Naive thymus-derived CD8-positive, alpha-beta T cell (primary cell): ENCODE measurements at regions not wholly inside any gene's neighbourhood (a gene's known extent, or its start where the extent isn't known, plus 50 kb on each side); places are given as distances from the start of the nearest gene placed in this dataset.

Experiments used
- ATAC-seq, 2 donors: fragments of 150-1000 bp; cut with Tn5 transposase in 1 of 2; sonication (Bioruptor Pico), chemical (Tn5 transposase) in 1 of 2; 1 replicate in 1 of 2; 2 replicates in 1 of 2; pipeline ENCODE4 v1.10.0; 2021; ENCODE audit warnings: mild to moderate bottlenecking in 2 of 2, moderate library complexity in 2 of 2
- POLR2A ChIA-PET: fragments of 350-600 bp; sonication (Branson Sonifier 250); formaldehyde crosslinking; loops from one replicate; lab custom pipeline; 2021; ENCODE audit warnings: antibody characterized with exemption; lab: Charles Lee
- DNase-seq, 10 donors: peaks; one replicate each; pipeline versions ENCODE4 v3.0.0 to v3.0.0-alpha.2; 2020 to 2022
- H3K27ac Mint-ChIP-seq, 10 donors: one replicate each; pipeline ENCODE4 v1.8.0; 2020 to 2022; ENCODE audit warnings: mild to moderate bottlenecking in 10 of 10, mixed read lengths in 10 of 10, moderate library complexity in 4 of 10, inconsistent platforms in 1 of 10
- H3K27me3 Mint-ChIP-seq, 5 donors: one replicate each; pipeline ENCODE4 v1.8.0; 2021 to 2022; ENCODE audit warnings: mixed read lengths in 5 of 5
- H3K36me3 Mint-ChIP-seq, 3 donors: one replicate each; pipeline ENCODE4 v1.8.0; 2020 to 2022; ENCODE audit warnings: mixed read lengths in 3 of 3, mild to moderate bottlenecking in 2 of 3, inconsistent platforms in 1 of 3
- H3K4me1 Mint-ChIP-seq, 4 donors: one replicate each; pipeline ENCODE4 v1.8.0; 2021 to 2022; ENCODE audit warnings: mixed read lengths in 4 of 4
- H3K4me3 Mint-ChIP-seq, 10 donors: one replicate each; pipeline ENCODE4 v1.8.0; 2020 to 2022; ENCODE audit warnings: mild to moderate bottlenecking in 10 of 10, mixed read lengths in 10 of 10, moderate library complexity in 6 of 10, inconsistent platforms in 1 of 10
- H3K9me3 Mint-ChIP-seq, 9 donors: one replicate each; pipeline ENCODE4 v1.8.0; 2020 to 2022; ENCODE audit warnings: mixed read lengths in 9 of 9, mild to moderate bottlenecking in 3 of 9, inconsistent platforms in 1 of 9, moderate library complexity in 1 of 9

GRCh38 chr1:221416723-221417122 lies 325.2 kb downstream of the DUSP10 start:
- Mint-ChIP-seq H3K9me3 (peaks cover 0 to 2% (median 0%) of the 10 kb centered on the region in 9 donors), H3K36me3 (no peaks in the 10 kb centered on the region), H3K27me3 (peaks cover 11 to 22% (median 15%) of the 10 kb centered on the region in 5 donors), H3K4me3 (no peak overlapping the region), H3K27ac (no peak overlapping the region), H3K4me1 (no peaks in the 10 kb centered on the region)
- no peak for ATAC-seq
- POLR2A ChIA-PET = no interaction called here
- no peak for DNase-seq

GRCh38 chr1:221418346-221418745 lies 323.5 kb downstream of the DUSP10 start:
- H3K36me3 Mint-ChIP-seq = no peaks in the 10 kb centered on the region
- H3K27ac Mint-ChIP-seq = no peak overlapping the region
- no peak overlapping the region for H3K4me3 Mint-ChIP-seq
- POLR2A ChIA-PET = no interaction called here
- no peaks in the 10 kb centered on the region for H3K4me1 Mint-ChIP-seq
- ATAC-seq (no peak), DNase-seq (no peak)
- H3K27me3 Mint-ChIP-seq = peaks cover 11 to 22% (median 15%) of the 10 kb centered on the region in 5 donors
- H3K9me3 Mint-ChIP-seq = peaks cover 0 to 2% (median 0%) of the 10 kb centered on the region in 9 donors

DNA sequence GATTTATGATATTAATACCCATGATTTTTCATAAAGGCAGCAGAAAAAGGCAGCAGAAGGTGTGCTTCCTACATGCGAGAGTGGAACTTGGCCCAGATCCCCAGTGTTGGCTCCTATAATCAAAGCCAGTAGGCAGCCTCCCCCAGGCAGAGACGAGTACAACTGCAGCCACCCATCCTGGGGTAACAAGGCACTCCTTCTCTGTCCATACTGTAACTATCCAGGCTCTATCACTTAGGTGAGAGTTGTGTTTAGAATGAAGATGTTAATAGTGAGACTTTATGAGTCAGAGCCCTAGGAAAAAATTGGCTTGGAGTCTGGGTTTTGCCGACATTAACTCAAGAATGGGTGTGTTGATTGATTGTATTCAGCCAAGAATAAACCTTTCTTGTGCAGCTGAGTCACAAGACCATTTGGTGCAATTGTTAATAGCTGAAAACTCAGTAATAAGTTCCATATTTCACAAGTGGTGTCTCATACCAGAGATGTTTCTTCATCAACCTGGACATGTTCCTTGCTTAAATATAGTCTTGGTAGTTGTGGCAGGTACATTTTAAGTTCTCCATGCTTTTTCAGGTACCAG lies 322.3 kb downstream of the DUSP10 start:
- Mint-ChIP-seq H3K4me1 (no peaks in the 10 kb centered on the region), H3K27me3 (peaks cover 4 to 13% (median 9%) of the 10 kb centered on the region in 5 donors), H3K27ac (no peak overlapping the region), H3K9me3 (peaks cover 0 to 2% (median 0%) of the 10 kb centered on the region in 9 donors), H3K4me3 (no peak overlapping the region), H3K36me3 (no peaks in the 10 kb centered on the region)
- POLR2A ChIA-PET = no interaction called here
- no peak for DNase-seq
- no peak for ATAC-seq

GRCh38 chr1:221429264-221429663 lies 312.6 kb downstream of the DUSP10 start:
- Mint-ChIP-seq H3K9me3 (peaks cover 4 to 37% (median 13%) of the 10 kb centered on the region in 9 donors), H3K4me1 (no peaks in the 10 kb centered on the region), H3K36me3 (peaks cover 0 to 6% (median 0%) of the 10 kb centered on the region in 3 donors), H3K27ac (no peak overlapping the region), H3K27me3 (peaks cover 0 to 28% (median 5%) of the 10 kb centered on the region in 5 donors), H3K4me3 (no peak overlapping the region)
- POLR2A ChIA-PET = no interaction called here
- ATAC-seq = no peak
- DNase-seq = no peak

GRCh38 chr1:221430152-221430960 lies 311.5 kb downstream of the DUSP10 start:
- Mint-ChIP-seq H3K36me3 (peaks cover 0 to 6% (median 0%) of the 10 kb centered on the region in 3 donors), H3K4me3 (no peak overlapping the region), H3K27ac (peak overlapping the region in 1 of 10 donors; percentile 26), H3K4me1 (peaks cover 0 to 6% (median under 1%) of the 10 kb centered on the region in 4 donors), H3K9me3 (peaks cover 4 to 30% (median 11%) of the 10 kb centered on the region in 9 donors), H3K27me3 (peaks cover 0 to 28% (median 5%) of the 10 kb centered on the region in 5 donors)
- POLR2A ChIA-PET = interaction anchor here (0.7 kb wide), 1 partner anchor 28 kb away, joined by 3 read pairs; no protein-coding TSS in a partner anchor
- ATAC-seq = no peak
- no peak for DNase-seq

GRCh38 chr1:221431068-221431651 lies 310.7 kb downstream of the DUSP10 start:
- ATAC-seq (no peak), DNase-seq (no peak)
- H3K9me3 Mint-ChIP-seq = peaks cover 4 to 21% (median 10%) of the 10 kb centered on the region in 9 donors
- H3K36me3 Mint-ChIP-seq = peaks cover 0 to 6% (median 0%) of the 10 kb centered on the region in 3 donors
- peaks cover 0 to 28% (median 5%) of the 10 kb centered on the region in 5 donors for H3K27me3 Mint-ChIP-seq
- H3K27ac Mint-ChIP-seq = no peak overlapping the region
- H3K4me1 Mint-ChIP-seq = peaks cover 0 to 8% (median 1%) of the 10 kb centered on the region in 4 donors
- POLR2A ChIA-PET = interaction anchor here (0.7 kb wide), 1 partner anchor 28 kb away, joined by 3 read pairs; no protein-coding TSS in a partner anchor
- no peak overlapping the region for H3K4me3 Mint-ChIP-seq

DNA sequence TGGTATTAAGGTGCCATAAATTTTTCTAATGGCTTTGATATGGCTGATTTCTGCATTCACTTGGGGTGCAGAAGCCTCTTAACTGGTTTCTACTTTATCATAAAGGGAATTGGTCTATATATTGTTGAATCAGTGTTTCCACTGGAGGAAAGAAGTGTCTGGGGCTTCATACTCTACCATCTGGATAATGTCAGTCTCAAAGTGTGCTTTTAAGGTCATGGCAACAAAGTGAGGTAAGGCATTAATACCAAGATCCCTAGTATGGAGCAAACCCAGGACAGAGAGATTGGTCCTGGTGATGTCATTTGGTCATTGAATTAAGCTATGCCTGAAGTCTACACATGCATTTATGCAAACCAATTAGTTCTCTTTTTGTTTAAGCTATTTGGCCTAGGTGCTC lies 309.9 kb downstream of the DUSP10 start:
- H3K27ac Mint-ChIP-seq = no peak overlapping the region
- no peak overlapping the region for H3K4me3 Mint-ChIP-seq
- ATAC-seq (no peak), DNase-seq (no peak)
- H3K27me3 Mint-ChIP-seq = peaks cover 0 to 28% (median 5%) of the 10 kb centered on the region in 5 donors
- H3K4me1 Mint-ChIP-seq = peaks cover 0 to 8% (median 1%) of the 10 kb centered on the region in 4 donors
- POLR2A ChIA-PET = no interaction called here
- H3K9me3 Mint-ChIP-seq = peaks cover 0 to 13% (median 9%) of the 10 kb centered on the region in 9 donors
- H3K36me3 Mint-ChIP-seq = no peaks in the 10 kb centered on the region

- POLR2A ChIA-PET = interaction anchor here (0.6 kb wide), 1 partner anchor 315 kb away, joined by 4 read pairs; no protein-coding TSS in a partner anchor
- H3K27ac Mint-ChIP-seq = peak overlapping the region in 1 of 10 donors; percentile 45
- DNase-seq (peak in 3 of 10 donors; percentile 40 to 45 (median 42)), ATAC-seq (peak; percentile 63 to 70)
- H3K27me3 Mint-ChIP-seq = peaks cover 2 to 20% (median 5%) of the 10 kb centered on the region in 5 donors
- H3K4me3 Mint-ChIP-seq = no peak overlapping the region
- peaks cover 0 to 25% (median 4%) of the 10 kb centered on the region in 4 donors for H3K4me1 Mint-ChIP-seq
- H3K36me3 Mint-ChIP-seq = no peaks in the 10 kb centered on the region
- H3K9me3 Mint-ChIP-seq = no peaks in the 10 kb centered on the region
These were observed 306.4 kb downstream of the DUSP10 start for GRCh38 chr1:221435504-221435904.

GRCh38 chr1:221437171-221437570 lies 304.7 kb downstream of the DUSP10 start:
- Mint-ChIP-seq H3K36me3 (no peaks in the 10 kb centered on the region), H3K9me3 (no peaks in the 10 kb centered on the region), H3K27me3 (peaks cover 0 to 3% (median 3%) of the 10 kb centered on the region in 5 donors), H3K4me1 (peaks cover 0 to 28% (median 4%) of the 10 kb centered on the region in 4 donors), H3K4me3 (no peak overlapping the region), H3K27ac (peak overlapping the region in 1 of 10 donors; percentile 34)
- ATAC-seq (no peak), DNase-seq (no peak)
- POLR2A ChIA-PET = no interaction called here

GRCh38 chr1:221437926-221438325 lies 304.0 kb downstream of the DUSP10 start:
- H3K4me1 Mint-ChIP-seq = peaks cover 0 to 28% (median 4%) of the 10 kb centered on the region in 4 donors
- peak overlapping the region in 2 of 10 donors; percentile 25 to 58 for H3K27ac Mint-ChIP-seq
- POLR2A ChIA-PET = no interaction called here
- DNase-seq (no peak), ATAC-seq (no peak)
- no peaks in the 10 kb centered on the region for H3K36me3 Mint-ChIP-seq
- H3K27me3 Mint-ChIP-seq = peaks cover 0 to 4% (median 3%) of the 10 kb centered on the region in 5 donors
- no peaks in the 10 kb centered on the region for H3K9me3 Mint-ChIP-seq
- H3K4me3 Mint-ChIP-seq = no peak overlapping the region

- Mint-ChIP-seq H3K27me3 (peaks cover 0 to 10% (median 3%) of the 10 kb centered on the region in 5 donors), H3K4me3 (peak overlapping the region in 3 of 10 donors; percentile 13 to 70 (median 63)), H3K36me3 (no peaks in the 10 kb centered on the region), H3K4me1 (peaks cover 0 to 28% (median 4%) of the 10 kb centered on the region in 4 donors), H3K27ac (peak overlapping the region in 2 of 10 donors; percentile 84 to 93), H3K9me3 (no peaks in the 10 kb centered on the region)
- peak; percentile 68 to 78 for ATAC-seq
- POLR2A ChIA-PET = interaction anchor here (0.6 kb wide), 1 partner anchor 1152 kb away, joined by 3 read pairs; no protein-coding TSS in a partner anchor
- peak in 1 of 10 donors; percentile 39 for DNase-seq
These were observed 302.7 kb downstream of the DUSP10 start for GRCh38 chr1:221439008-221439746.
